HUDEP-2 (cell line): ENCODE measurements at regions not wholly inside any gene's neighbourhood (a gene's known extent, or its start where the extent isn't known, plus 50 kb on each side); places are given as distances from the start of the nearest gene placed in this dataset.
"Not testable (repeated sequence)": the region's sequence is repeated elsewhere in the genome, so short reads cannot be mapped to it uniquely, and the experiment has no call there.

Source experiments
- DNase-seq, 76 experiments: peaks; one replicate each; lab custom pipeline; 2025; ENCODE audit not compliant: unreplicated experiment in 76 of 76; lab: John Stamatoyannopoulos, UW

- DNase-seq = peak in 1 of 76 experiments; percentile 5
Observed at GRCh38 chr3:14057701-14058100, 67.0 kb downstream of the CHCHD4 start.

GRCh38 chr3:14047841-14048240 lies 76.8 kb downstream of the CHCHD4 start:
- DNase-seq = no peak

DNA sequence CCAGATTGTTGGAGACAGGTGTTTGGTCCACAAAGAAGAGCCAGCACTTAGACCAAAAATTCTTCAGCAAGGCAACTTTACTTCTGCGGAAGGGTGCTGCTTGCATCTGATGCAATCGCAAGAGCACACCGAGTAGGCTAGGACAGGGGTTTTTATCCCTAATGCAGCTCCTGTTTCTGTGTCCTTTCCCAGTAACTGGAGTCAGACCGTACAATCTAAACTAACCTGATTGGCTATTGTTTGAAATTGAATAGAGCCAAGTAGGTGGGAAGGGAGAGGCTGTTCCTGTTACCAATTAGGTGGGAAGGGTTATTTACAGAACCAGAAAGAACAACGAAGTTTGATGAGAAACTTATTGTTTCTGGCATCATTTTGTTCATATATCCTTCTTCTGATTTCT lies 77.6 kb downstream of the CHCHD4 start:
- DNase-seq = no peak

- DNase-seq = no peak
Observed at GRCh38 chr3:14042680-14043079, 82.0 kb downstream of the CHCHD4 start.

GRCh38 chr3:14039149-14039548 lies 85.5 kb downstream of the CHCHD4 start:
- DNase-seq = no peak

- DNase-seq = no peak
Observed at GRCh38 chr3:14037211-14037610, 87.5 kb downstream of the CHCHD4 start.

DNA sequence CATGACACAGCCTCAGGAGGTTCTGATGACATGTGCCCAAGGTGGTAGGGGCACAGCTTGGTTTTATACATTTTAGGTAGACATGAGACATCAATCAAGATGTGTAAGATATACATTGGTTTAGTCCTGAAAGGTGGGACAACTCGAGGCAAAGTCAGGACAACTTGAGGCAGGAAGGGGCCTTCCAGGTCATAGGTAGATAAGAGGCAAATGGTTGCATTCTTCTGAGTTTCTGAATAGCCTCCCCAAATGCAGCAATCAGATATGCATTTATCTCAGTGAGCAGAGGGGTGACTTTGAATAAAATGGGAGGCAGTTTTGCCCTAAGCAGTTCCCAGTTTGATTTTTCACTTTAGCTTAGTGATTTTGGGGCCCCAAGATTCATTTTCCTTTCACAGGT lies 91.6 kb downstream of the CHCHD4 start:
- no peak for DNase-seq

DNA sequence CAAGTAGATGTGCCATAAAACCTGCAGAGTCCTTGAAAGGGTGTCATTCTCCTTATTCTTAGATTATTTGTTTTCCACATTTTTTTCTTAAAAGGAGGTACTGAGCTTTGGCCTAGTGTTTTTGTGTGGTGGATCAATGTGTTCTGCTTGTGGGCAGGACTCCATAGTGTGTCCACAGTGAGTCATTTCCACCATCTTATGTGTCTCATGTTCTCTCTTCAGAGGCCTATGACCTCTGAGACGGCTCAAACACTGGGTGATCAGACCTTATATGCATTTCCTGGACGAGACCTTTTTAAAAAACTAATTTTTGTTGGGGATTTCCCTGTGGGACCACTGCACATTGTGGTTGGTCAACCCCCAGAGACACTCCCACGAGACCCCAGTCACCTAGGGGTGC lies 93.4 kb downstream of the CHCHD4 start:
- DNase-seq = peak in 1 of 76 experiments; percentile 2

DNA sequence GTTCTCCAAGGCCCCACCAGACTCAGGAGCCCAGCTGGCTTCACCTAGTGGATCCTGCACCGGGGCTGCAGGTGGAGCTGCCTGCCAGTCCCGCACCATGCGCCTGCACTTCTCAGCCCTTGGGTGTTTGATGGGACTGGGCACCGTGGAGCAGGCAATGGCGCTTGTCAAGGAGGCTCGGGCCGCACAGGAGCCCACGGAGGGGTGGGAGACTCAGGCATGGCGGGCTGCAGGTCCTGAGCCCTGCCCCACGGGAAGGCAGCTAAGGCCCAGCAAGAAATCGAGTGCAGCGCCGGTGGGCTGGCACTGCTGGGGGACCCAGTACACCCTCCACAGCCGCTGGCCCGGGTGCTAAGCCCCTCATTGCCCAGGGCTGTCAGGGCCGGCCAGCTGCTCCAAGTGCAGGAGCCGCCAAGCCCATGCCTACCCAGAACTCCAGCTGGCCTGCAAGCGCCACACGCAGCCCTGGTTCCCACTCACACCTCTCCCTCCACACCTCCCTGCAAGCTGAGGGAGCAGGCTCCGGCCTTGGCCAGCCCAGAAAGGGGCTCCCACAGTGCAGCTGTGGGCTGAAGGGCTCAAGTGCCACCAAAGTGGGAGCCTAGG lies 95.2 kb downstream of the CHCHD4 start:
- DNase-seq = not testable (repeated sequence)

GRCh38 chr3:14028122-14028521 lies 96.5 kb downstream of the CHCHD4 start:
- not testable (repeated sequence) for DNase-seq

DNA sequence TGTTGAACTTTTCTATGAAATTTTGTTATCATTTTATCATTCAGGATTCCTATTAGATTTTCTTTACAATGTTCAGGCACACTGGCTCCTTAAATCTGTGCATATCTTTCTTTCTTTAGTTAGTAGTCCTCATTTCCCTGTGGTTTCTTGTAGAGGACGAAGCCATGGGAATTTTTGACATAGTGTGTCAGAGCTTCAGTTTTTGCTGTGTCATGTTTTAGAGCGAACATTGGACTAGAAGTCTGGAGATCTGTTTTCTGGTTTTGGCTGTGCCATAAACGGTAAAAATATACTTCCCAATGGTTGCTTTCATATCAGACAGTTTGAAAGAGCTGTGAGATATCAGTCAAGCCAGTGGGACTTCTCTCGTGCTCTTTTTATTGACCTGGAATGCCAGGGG lies 105.2 kb downstream of the CHCHD4 start:
- DNase-seq = no peak

DNA sequence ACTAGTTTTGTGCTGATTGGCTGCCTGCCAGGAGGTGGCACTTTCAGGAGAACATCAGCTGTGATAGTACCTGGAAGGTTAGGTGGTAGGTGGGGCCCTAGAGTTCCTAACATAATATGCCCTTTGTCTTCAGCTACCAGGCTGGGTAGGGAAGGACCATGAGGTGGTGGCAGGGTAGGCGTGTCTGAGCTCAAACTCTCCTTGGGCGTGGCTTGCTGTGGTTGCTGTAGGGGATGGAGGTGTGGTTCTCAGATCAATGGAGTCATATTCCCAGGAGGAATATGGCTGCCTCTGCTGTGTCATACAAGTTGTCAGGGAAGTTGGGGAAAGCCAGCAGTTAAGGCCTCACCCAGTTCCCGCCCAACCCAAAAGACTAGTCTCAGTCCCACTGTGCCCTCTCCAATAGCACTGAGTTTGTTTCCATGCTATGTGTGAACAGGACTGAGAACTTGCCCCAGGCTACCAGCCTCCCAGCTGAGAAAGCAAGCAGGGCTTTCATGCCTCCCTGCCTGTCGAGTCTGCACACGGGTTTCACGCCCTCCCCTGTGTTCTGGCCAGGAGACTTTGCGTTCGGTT lies 107.7 kb downstream of the CHCHD4 start:
- DNase-seq = no peak

DNA sequence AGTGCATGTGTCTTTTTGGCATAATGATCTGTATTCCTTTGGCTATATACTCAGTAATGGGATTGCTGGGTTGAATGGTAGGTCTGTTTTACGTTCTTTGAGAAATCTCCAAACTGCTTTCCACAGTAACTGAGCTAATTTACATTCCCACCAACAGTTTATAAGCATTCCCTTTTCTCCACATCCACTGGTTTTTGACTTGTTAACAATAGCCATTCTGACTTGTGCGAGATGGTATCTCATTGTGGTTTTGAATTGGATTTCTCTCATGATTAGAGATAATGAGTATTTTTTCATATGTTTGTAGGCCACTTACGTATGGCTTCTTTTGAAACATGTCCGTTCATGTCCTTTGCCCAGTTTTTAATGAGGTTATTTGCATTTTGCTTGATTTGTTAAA lies 117.7 kb downstream of the CHCHD4 start:
- no peak for DNase-seq

- no peak for DNase-seq
Observed at GRCh38 chr3:14001136-14001535, 121.3 kb upstream of the WNT7A start.

GRCh38 chr3:14000556-14000955 lies 120.7 kb upstream of the WNT7A start:
- no peak for DNase-seq

- no peak for DNase-seq
Observed at GRCh38 chr3:13998831-13999230, 119.0 kb upstream of the WNT7A start.

DNA sequence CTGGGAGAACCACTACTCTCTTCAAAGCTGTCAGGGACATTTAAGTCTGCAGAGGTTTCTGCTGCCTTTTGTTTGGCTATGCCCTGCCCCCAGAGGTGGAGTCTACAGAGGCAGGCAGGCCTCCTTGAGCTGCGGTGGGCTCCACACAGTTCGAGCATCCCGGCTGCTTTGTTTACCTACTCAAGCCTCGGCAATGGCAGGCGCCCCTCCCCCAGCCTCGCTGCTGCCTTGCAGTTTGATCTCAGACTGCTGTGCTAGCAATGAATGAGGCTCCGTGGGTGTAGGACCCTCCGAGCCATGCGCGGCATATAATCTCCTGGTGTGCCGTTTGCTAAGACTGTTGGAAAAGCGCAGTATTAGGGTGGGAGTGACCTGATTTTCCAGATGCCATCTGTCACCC lies 115.3 kb upstream of the WNT7A start:
- DNase-seq = not testable (repeated sequence)

DNA sequence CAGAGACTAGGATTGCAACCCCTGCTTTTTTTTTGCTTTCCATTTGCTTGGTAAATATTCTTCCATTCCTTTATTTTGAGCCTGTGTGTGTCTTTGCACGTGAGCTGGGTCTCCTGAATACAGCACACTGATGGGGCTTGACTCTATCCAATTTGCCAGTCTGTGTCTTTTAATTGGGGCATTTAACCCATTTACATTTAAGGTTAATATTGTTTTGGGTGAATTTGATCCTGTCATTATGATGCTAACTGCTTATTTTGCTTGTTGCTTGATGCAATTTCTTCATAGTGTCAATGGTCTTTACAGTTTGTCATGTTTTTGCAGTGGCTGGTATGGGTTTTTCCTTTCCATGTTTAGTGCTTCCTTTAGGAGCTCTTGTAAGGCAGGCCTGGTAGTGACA lies 109.1 kb upstream of the WNT7A start:
- not testable (repeated sequence) for DNase-seq

- no peak for DNase-seq
Observed at GRCh38 chr3:13976469-13976868, 96.6 kb upstream of the WNT7A start.

DNA sequence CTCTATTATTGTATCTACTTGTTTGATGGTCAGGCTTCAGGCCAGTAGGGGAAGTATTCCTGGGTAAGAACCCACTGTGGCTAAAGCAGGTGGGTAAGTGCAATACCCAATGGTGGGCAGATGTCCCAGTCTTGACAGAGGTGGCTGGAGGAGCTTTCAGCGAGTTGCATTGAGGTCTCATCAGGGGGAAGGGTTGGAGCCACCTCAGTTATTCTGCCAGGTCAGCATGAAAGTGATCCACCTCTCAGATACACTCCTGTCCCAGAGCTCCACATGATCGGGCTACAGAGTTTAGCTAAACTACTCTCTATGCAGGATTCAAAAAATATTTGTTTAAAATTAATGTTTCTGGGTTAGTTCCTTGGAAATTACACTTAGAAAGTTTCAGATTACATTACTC lies 95.8 kb upstream of the WNT7A start:
- no peak for DNase-seq

DNA sequence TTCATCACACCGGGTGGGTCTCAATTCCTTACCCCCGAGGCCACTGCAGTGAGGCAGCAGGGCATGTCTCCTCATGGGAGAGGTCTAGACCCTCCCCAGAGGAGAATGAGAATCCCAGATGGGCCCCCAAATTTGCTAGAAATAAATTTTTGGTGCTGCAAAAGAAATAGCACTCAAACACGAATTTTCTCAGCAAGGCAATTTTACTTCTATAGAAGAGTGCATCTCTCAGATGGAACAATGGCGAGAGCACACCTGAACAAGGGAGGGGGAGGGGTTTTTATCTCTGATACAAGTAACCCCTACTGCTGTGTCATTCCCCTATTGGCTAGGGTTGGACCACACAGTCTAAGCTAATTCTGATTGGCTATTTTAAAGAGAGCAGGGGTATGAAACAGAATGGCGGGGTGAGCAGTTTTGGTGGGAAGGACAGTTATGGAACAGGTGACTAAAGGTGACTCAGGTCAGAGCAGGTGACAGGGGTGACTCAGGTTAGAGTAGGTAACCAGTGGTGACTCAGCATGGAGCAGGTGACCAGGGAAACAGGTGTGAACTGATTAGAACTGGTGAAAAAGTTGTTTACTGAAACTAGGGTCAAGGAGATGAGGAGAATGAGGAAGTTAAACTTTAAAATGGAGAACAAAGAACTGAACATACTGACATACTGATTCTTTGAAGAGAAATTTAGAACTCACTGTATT lies 93.0 kb upstream of the WNT7A start:
- DNase-seq = no peak

GRCh38 chr3:13966302-13966701 lies 86.4 kb upstream of the WNT7A start:
- DNase-seq = no peak
